HL-60/S4 treated with phorbol 12-myristate 13-acetate at 8.2 ng/mL for 4 days and 3 days (cell line): ENCODE measurements at regions not wholly inside any gene's neighbourhood (a gene's known extent, or its start where the extent isn't known, plus 50 kb on each side); places are given as distances from the start of the nearest gene placed in this dataset.
"Not testable (repeated sequence)": the region's sequence is repeated elsewhere in the genome, so short reads cannot be mapped to it uniquely, and the experiment has no call there.

Experiments used
- in situ Hi-C: fragments of 300-500 bp; cut with MboI; formaldehyde crosslinking; loops from 2 replicates; pipeline ENCODE4 v1.15.0; 2022; ENCODE audit warnings: low sequenced_read_pairs

GRCh38 chr1:182331387-182331786, 60.2 kb downstream of the GLUL start:
- in situ Hi-C loops = no loop called here

- in situ Hi-C loops = no loop called here
These were observed 61.3 kb downstream of the GLUL start for GRCh38 chr1:182330303-182330702.

- in situ Hi-C loops = no loop called here
These were observed 62.1 kb downstream of the GLUL start for GRCh38 chr1:182329471-182329870.

- in situ Hi-C loops = no loop called here
These were observed 63.0 kb downstream of the GLUL start for GRCh38 chr1:182328591-182328990.

- in situ Hi-C loops = no loop called here
These were observed 66.3 kb downstream of the GLUL start for GRCh38 chr1:182325339-182325738.

- in situ Hi-C loops = not testable (repeated sequence)
These were observed 70.1 kb downstream of the GLUL start for GRCh38 chr1:182321532-182321931.

GRCh38 chr1:182317611-182318161, 73.9 kb downstream of the GLUL start:
- in situ Hi-C loops = no loop called here

- in situ Hi-C loops = not testable (repeated sequence)
These were observed 75.1 kb downstream of the GLUL start for GRCh38 chr1:182316454-182316853.

GRCh38 chr1:182315167-182315556, 76.4 kb downstream of the GLUL start:
- in situ Hi-C loops = no loop called here

GRCh38 chr1:182309631-182310351, 81.8 kb downstream of the GLUL start:
- in situ Hi-C loops = no loop called here

GRCh38 chr1:182308826-182309225, 82.8 kb downstream of the GLUL start:
- in situ Hi-C loops = no loop called here

- in situ Hi-C loops = not testable (repeated sequence)
These were observed 84.1 kb downstream of the GLUL start for GRCh38 chr1:182307486-182307885.

GRCh38 chr1:182305861-182306260, 85.7 kb downstream of the GLUL start:
- in situ Hi-C loops = no loop called here

- in situ Hi-C loops = no loop called here
These were observed 87.0 kb downstream of the GLUL start for GRCh38 chr1:182304627-182305026.

GRCh38 chr1:182304218-182304617, 87.4 kb downstream of the GLUL start:
- in situ Hi-C loops = no loop called here

- in situ Hi-C loops = no loop called here
These were observed 87.8 kb downstream of the GLUL start for GRCh38 chr1:182303778-182304177.

GRCh38 chr1:182301467-182302198, 90.0 kb downstream of the GLUL start:
- in situ Hi-C loops = no loop called here

GRCh38 chr1:182301026-182301436, 90.6 kb downstream of the GLUL start:
- in situ Hi-C loops = no loop called here

- in situ Hi-C loops = no loop called here
These were observed 91.6 kb downstream of the GLUL start for GRCh38 chr1:182299728-182300616.

GRCh38 chr1:182299054-182299727, 92.4 kb downstream of the GLUL start:
- in situ Hi-C loops = not testable (repeated sequence)

- in situ Hi-C loops = no loop called here
These were observed 94.3 kb downstream of the GLUL start for GRCh38 chr1:182297335-182297734.
